ENCODE measurements at regions not wholly inside any gene's neighbourhood (a gene's known extent, or its start where the extent isn't known, plus 50 kb on each side); places are given as distances from the start of the nearest gene placed in this dataset.
A peak's percentile ranks its signal among the peaks of the same experiment; 100 is the strongest.

DNA sequence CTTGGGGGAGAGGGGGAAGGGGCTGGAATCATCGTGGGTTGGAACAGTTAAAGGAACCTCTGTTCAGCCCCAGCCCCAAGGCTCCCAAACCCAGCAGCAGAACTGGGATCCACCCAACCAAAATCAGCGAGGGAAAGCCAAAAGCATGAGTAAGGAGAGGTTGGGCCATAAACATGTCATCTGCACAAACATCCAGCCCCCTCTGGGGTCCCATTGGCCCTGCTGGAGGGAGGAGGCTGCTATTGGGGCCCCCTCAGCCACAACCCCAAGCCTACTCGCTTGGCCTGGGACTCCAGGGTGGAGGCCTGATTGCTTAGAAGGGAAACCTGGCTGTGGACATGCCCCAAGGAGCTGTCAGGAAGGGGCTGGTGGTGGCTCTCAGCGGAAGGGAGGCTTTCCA, 154.9 kb downstream of the FGF18 start:
- no peaks in the 10 kb centered on the region for H3K36me3 ChIP-seq
- peaks cover 0 to 3% (median 0%) of the 10 kb centered on the region in 3 donors for H3K9me3 ChIP-seq
- TF ChIP-seq, protein P1, sequence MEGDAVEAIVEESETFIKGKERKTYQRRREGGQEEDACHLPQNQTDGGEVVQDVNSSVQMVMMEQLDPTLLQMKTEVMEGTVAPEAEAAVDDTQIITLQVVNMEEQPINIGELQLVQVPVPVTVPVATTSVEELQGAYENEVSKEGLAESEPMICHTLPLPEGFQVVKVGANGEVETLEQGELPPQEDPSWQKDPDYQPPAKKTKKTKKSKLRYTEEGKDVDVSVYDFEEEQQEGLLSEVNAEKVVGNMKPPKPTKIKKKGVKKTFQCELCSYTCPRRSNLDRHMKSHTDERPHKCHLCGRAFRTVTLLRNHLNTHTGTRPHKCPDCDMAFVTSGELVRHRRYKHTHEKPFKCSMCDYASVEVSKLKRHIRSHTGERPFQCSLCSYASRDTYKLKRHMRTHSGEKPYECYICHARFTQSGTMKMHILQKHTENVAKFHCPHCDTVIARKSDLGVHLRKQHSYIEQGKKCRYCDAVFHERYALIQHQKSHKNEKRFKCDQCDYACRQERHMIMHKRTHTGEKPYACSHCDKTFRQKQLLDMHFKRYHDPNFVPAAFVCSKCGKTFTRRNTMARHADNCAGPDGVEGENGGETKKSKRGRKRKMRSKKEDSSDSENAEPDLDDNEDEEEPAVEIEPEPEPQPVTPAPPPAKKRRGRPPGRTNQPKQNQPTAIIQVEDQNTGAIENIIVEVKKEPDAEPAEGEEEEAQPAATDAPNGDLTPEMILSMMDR (IDR thresholded peaks at IDR 0.05 in 4 of 5, conservative IDR thresholded peaks at IDR 0.05 in 1 of 5): no peak
- TF ChIP-seq POLR2A (IDR thresholded peaks at IDR 0.05): no peak
- intact Hi-C loops (cut with DNase I; ENCODE audit: low total_unique reads) (no loop called here), in situ Hi-C loops (cut with MboI; ENCODE audit: low sequenced_read_pairs in 4 of 4) (no loop called here)
- no peaks in the 10 kb centered on the region for H3K27me3 ChIP-seq
- DNase-seq (peak in 1 of 2 donors; percentile 54), ATAC-seq (peak; percentile 35 to 58)
- H3K4me3 ChIP-seq: no peak overlapping the region
- H3K4me1 ChIP-seq: no peaks in the 10 kb centered on the region
- H3K27ac ChIP-seq: peak overlapping the region in 1 of 4 donors; percentile 47

GRCh38 chr5:171575386-171575785, 155.9 kb downstream of the FGF18 start:
- DNase-seq (no peak), ATAC-seq (no peak)
- no peak overlapping the region for H3K27ac ChIP-seq
- in situ Hi-C loops (cut with MboI; ENCODE audit: low sequenced_read_pairs in 4 of 4): no loop called here
- H3K4me3 ChIP-seq: no peak overlapping the region
- H3K36me3 ChIP-seq: no peaks in the 10 kb centered on the region
- H3K4me1 ChIP-seq: no peaks in the 10 kb centered on the region
- H3K27me3 ChIP-seq: no peaks in the 10 kb centered on the region
- intact Hi-C loops (cut with DNase I; ENCODE audit: low total_unique reads): no loop called here
- H3K9me3 ChIP-seq: no peaks in the 10 kb centered on the region
- TF ChIP-seq POLR2A (IDR thresholded peaks at IDR 0.05): no peak
- TF ChIP-seq, protein P1 (IDR thresholded peaks at IDR 0.05 in 4 of 5, conservative IDR thresholded peaks at IDR 0.05 in 1 of 5): no peak

- no peaks in the 10 kb centered on the region for H3K36me3 ChIP-seq
- intact Hi-C loops (cut with DNase I; ENCODE audit: low total_unique reads): no loop called here
These were observed 156.4 kb downstream of the FGF18 start for GRCh38 chr5:171575808-171576207.

GRCh38 chr5:171577042-171577758, 157.8 kb downstream of the FGF18 start:
- Histone ChIP-seq H3K27me3 (no peaks in the 10 kb centered on the region), H3K36me3 (no peaks in the 10 kb centered on the region), H3K4me1 (no peaks in the 10 kb centered on the region), H3K9me3 (no peaks in the 10 kb centered on the region), H3K4me3 (no peak overlapping the region), H3K27ac (no peak overlapping the region)
- intact Hi-C loops (cut with DNase I; ENCODE audit: low total_unique reads): no loop called here
- no peak for DNase-seq
- TF ChIP-seq POLR2A (IDR thresholded peaks at IDR 0.05): no peak
- TF ChIP-seq, protein P1 (IDR thresholded peaks at IDR 0.05 in 4 of 5, conservative IDR thresholded peaks at IDR 0.05 in 1 of 5): no peak
- in situ Hi-C loops (cut with MboI; ENCODE audit: low sequenced_read_pairs in 4 of 4): no loop called here
- no peak for ATAC-seq

More at GRCh38 chr5:171575808-171576207, 156.4 kb downstream of the FGF18 start:
- Histone ChIP-seq H3K4me1 (no peaks in the 10 kb centered on the region), H3K27ac (no peak overlapping the region), H3K4me3 (no peak overlapping the region), H3K27me3 (no peaks in the 10 kb centered on the region), H3K9me3 (no peaks in the 10 kb centered on the region)
- in situ Hi-C loops (cut with MboI; ENCODE audit: low sequenced_read_pairs in 4 of 4): no loop called here
- ATAC-seq: no peak
- no peak for TF ChIP-seq POLR2A (IDR thresholded peaks at IDR 0.05)
- no peak for DNase-seq

DNA sequence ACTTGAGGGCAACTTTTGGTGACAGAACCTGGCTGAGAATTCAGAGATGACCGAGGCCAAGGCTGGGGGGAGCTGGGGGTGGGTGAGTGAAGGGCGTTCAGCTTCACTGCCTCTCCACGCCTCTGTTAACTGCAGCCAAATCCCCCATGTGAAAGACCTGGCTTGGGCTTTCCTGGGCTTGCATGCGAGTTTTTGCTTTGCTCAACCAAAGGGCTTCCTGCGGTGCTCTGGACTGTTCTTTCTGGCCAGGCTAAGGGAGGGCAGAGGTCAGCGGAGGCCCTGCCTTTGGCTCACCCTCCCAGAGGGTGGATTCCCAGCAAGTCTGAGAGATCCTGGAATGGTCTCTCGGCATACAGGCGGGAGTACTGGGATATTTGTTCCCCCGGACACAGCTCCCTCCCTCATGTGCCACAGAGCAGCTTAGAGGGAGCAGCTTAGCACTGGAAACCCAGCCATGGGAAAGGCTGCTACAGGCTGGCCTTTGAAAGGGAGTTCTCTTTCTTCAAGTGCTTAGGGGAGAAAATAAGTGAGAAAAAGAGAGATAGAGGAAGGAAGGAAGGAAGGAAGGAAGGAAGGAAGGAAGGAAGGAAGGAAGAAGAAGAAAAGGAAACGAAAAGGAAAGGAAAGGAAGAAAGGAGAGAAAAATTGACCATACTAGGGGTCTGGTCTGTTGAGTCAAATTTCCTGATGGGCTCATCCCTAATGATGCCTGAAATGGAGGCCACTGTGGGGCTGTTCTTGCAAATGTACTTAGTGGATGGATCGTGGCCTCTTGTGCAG, 158.8 kb downstream of the FGF18 start:
- ATAC-seq (peak in 1 of 2 donors; percentile 40), DNase-seq (peak in 1 of 2 donors; percentile 39)
- H3K4me1 ChIP-seq: no peaks in the 10 kb centered on the region
- H3K36me3 ChIP-seq: no peaks in the 10 kb centered on the region
- peak overlapping the region; percentile 15 to 49 (median 39) for H3K27ac ChIP-seq
- intact Hi-C loops (cut with DNase I; ENCODE audit: low total_unique reads) (no loop called here), in situ Hi-C loops (cut with MboI; ENCODE audit: low sequenced_read_pairs in 4 of 4) (no loop called here)
- H3K9me3 ChIP-seq: no peaks in the 10 kb centered on the region
- no peaks in the 10 kb centered on the region for H3K27me3 ChIP-seq
- no peak overlapping the region for H3K4me3 ChIP-seq
- TF ChIP-seq, protein P1 (IDR thresholded peaks at IDR 0.05 in 4 of 5, conservative IDR thresholded peaks at IDR 0.05 in 1 of 5): no peak
- no peak for TF ChIP-seq POLR2A (IDR thresholded peaks at IDR 0.05)

Data from gastrocnemius medialis (tissue), 4 donors.